Uterus (tissue), 3 donors: ENCODE measurements at regions not wholly inside any gene's neighbourhood (a gene's known extent, or its start where the extent isn't known, plus 50 kb on each side); places are given as distances from the start of the nearest gene placed in this dataset.

Source experiments
- DNase-seq, 2 donors: peaks; one replicate each; pipeline ENCODE4 v3.0.0-alpha.2; 2019 to 2020
- H3K27ac ChIP-seq, 2 donors: fragments of 200-600 bp; sonication (generic); 1 replicate in 1 of 2; 2 replicates in 1 of 2; pipeline ENCODE4 v1.5.1; 2016 to 2018
- H3K27me3 ChIP-seq, 2 donors: fragments of 200-600 bp; sonication (generic); one replicate each; pipeline ENCODE4 v1.5.1; 2018 to 2019; ENCODE audit warnings: control low read depth in 1 of 2
- H3K36me3 ChIP-seq, 2 donors: fragments of 200-600 bp; sonication (generic); one replicate each; pipeline ENCODE4 v1.5.1; 2019; ENCODE audit warnings: control low read depth in 1 of 2
- H3K4me1 ChIP-seq, 2 donors: fragments of 200-600 bp; sonication (generic); one replicate each; pipeline ENCODE4 v1.5.1; 2018 to 2019; ENCODE audit warnings: control low read depth in 1 of 2
- H3K4me3 ChIP-seq, 2 donors: fragments of 200-600 bp; sonication (generic); 1 replicate in 1 of 2; 2 replicates in 1 of 2; pipeline ENCODE4 v1.5.1; 2018 to 2019; ENCODE audit warnings: mild to moderate bottlenecking in 1 of 2
- H3K9me3 ChIP-seq, 2 donors: fragments of 200-600 bp; sonication (generic); one replicate each; pipeline ENCODE4 v1.5.1; 2019; ENCODE audit warnings: control low read depth in 1 of 2
- CTCF ChIP-seq, 4 experiments: fragments of 200-600 bp in 2 of 4; fragments of 450-650 bp in 2 of 4; sonication (generic) in 2 of 4; IDR thresholded peaks; one replicate each; pipeline ENCODE4 v1.5.1; 2016 to 2019; ENCODE audit warnings: antibody characterized with exemption in 4 of 4, mild to moderate bottlenecking in 2 of 4, moderate library complexity in 1 of 4
- POLR2A ChIP-seq, 2 donors: fragments of 450-650 bp; IDR thresholded peaks; one replicate each; pipeline ENCODE4 v1.6.1; 2016; ENCODE audit warnings: antibody characterized with exemption in 2 of 2, mild to moderate bottlenecking in 1 of 2, moderate library complexity in 1 of 2
- intact Hi-C: fragments of 100-400 bp; cut with DNase I; formaldehyde crosslinking; loops from one replicate; pipeline ENCODE4 v1.15.1; 2023; ENCODE audit warnings: low total_unique reads
- donor health status: DM: yes; HTN: yes; CAD: no.

GRCh38 chr21:31609081-31609480 lies 50.4 kb upstream of the SOD1 start:
- TF ChIP-seq POLR2A (IDR thresholded peaks at IDR 0.05), result no peak
- no peak for TF ChIP-seq CTCF (IDR thresholded peaks at IDR 0.05)
- no peak for DNase-seq
- Histone ChIP-seq H3K27ac (no peak overlapping the region), H3K4me3 (no peak overlapping the region), H3K27me3 (no peaks in the 10 kb centered on the region), H3K4me1 (no peaks in the 10 kb centered on the region), H3K9me3 (no peaks in the 10 kb centered on the region), H3K36me3 (no peaks in the 10 kb centered on the region)
- intact Hi-C loops, result no loop called here

- no peak for DNase-seq
- H3K4me1 ChIP-seq, result no peaks in the 10 kb centered on the region
- H3K9me3 ChIP-seq, result no peaks in the 10 kb centered on the region
- TF ChIP-seq CTCF (IDR thresholded peaks at IDR 0.05), result no peak
- no peak overlapping the region for H3K27ac ChIP-seq
- H3K27me3 ChIP-seq, result no peaks in the 10 kb centered on the region
- no peak overlapping the region for H3K4me3 ChIP-seq
- intact Hi-C loops, result no loop called here
- no peaks in the 10 kb centered on the region for H3K36me3 ChIP-seq
Measured at GRCh38 chr21:31607791-31608190, 51.7 kb upstream of the SOD1 start.

- Histone ChIP-seq H3K27me3 (no peaks in the 10 kb centered on the region), H3K36me3 (no peaks in the 10 kb centered on the region), H3K4me3 (no peak overlapping the region), H3K27ac (no peak overlapping the region), H3K4me1 (no peaks in the 10 kb centered on the region), H3K9me3 (no peaks in the 10 kb centered on the region)
- intact Hi-C loops, result no loop called here
- DNase-seq, result no peak
- no peak for TF ChIP-seq CTCF (IDR thresholded peaks at IDR 0.05)
- TF ChIP-seq POLR2A (IDR thresholded peaks at IDR 0.05), result no peak
Measured at GRCh38 chr21:31606081-31606874, 53.2 kb upstream of the SOD1 start.

GRCh38 chr21:31604591-31605190 lies 54.8 kb upstream of the SOD1 start:
- peak; percentile 38 to 43 for DNase-seq
- H3K27ac ChIP-seq, result no peak overlapping the region
- intact Hi-C loops, result no loop called here

More at GRCh38 chr21:31604591-31605190, 54.8 kb upstream of the SOD1 start:
- TF ChIP-seq POLR2A (IDR thresholded peaks at IDR 0.05), result no peak
- TF ChIP-seq CTCF (IDR thresholded peaks at IDR 0.05), result peak; percentile 67 to 80 (median 74)
- Histone ChIP-seq H3K9me3 (no peaks in the 10 kb centered on the region), H3K4me1 (no peaks in the 10 kb centered on the region), H3K4me3 (no peak overlapping the region), H3K36me3 (no peaks in the 10 kb centered on the region), H3K27me3 (no peaks in the 10 kb centered on the region)
